Neutrophil (primary cell): ENCODE measurements at regions not wholly inside any gene's neighbourhood (a gene's known extent, or its start where the extent isn't known, plus 50 kb on each side); places are given as distances from the start of the nearest gene placed in this dataset.

Experiments used
- H3K27ac ChIP-seq: fragments of 200-600 bp; sonication (generic); 2 replicates; pipeline ENCODE4 v1.5.1; 2016; ENCODE audit warnings: mild to moderate bottlenecking, moderate library complexity
- H3K27me3 ChIP-seq: fragments of 200-600 bp; sonication (generic); 2 replicates; pipeline ENCODE4 v1.6.0; 2016; ENCODE audit warnings: mild to moderate bottlenecking
- H3K36me3 ChIP-seq: fragments of 200-600 bp; sonication (generic); 2 replicates; pipeline ENCODE4 v1.5.1; 2017
- H3K4me1 ChIP-seq, 2 experiments: fragments of 200-600 bp in 1 of 2; sonication (generic) in 1 of 2; 1 replicate in 1 of 2; 2 replicates in 1 of 2; pipeline versions ENCODE4 v1.5.1 to v1.6.1; 2013 to 2016; ENCODE audit warnings: low read depth in 1 of 2, low read length in 1 of 2, mild to moderate bottlenecking in 1 of 2, moderate library complexity in 1 of 2; ENCODE audit not compliant: control insufficient read depth in 1 of 2, insufficient read depth in 1 of 2
- H3K4me3 ChIP-seq, 2 experiments: fragments of 200-600 bp in 1 of 2; sonication (generic) in 1 of 2; 1 replicate in 1 of 2; 2 replicates in 1 of 2; pipeline ENCODE4 v1.5.1; 2013 to 2016; ENCODE audit warnings: low read depth in 1 of 2, low read length in 1 of 2, mild to moderate bottlenecking in 1 of 2, moderate library complexity in 1 of 2
- H3K9me3 ChIP-seq: fragments of 200-600 bp; sonication (generic); 2 replicates; pipeline ENCODE4 v1.5.1; 2016
- CTCF ChIP-seq: fragments of 200-600 bp; sonication (generic); IDR thresholded peaks from 2 replicates; pipeline ENCODE4 v1.5.1; 2016; ENCODE audit warnings: antibody characterized with exemption

GRCh38 chr5:39482098-39482497 is 57.3 kb upstream of the DAB2 start:
- H3K4me3 ChIP-seq: no peak overlapping the region
- H3K9me3 ChIP-seq: no peaks in the 10 kb centered on the region
- H3K27me3 ChIP-seq: no peaks in the 10 kb centered on the region
- no peak overlapping the region for H3K27ac ChIP-seq
- no peaks in the 10 kb centered on the region for H3K36me3 ChIP-seq
- H3K4me1 ChIP-seq: no peaks in the 10 kb centered on the region
- no peak for TF ChIP-seq CTCF

- Histone ChIP-seq H3K27ac (no peak overlapping the region), H3K4me1 (no peaks in the 10 kb centered on the region), H3K36me3 (no peaks in the 10 kb centered on the region), H3K9me3 (no peaks in the 10 kb centered on the region), H3K4me3 (no peak overlapping the region), H3K27me3 (no peaks in the 10 kb centered on the region)
- TF ChIP-seq CTCF: no peak
Observed at GRCh38 chr5:39479537-39479936, 54.8 kb upstream of the DAB2 start.

GRCh38 chr5:39478863-39479262 is 54.1 kb upstream of the DAB2 start:
- Histone ChIP-seq H3K4me1 (no peaks in the 10 kb centered on the region), H3K36me3 (no peaks in the 10 kb centered on the region), H3K27me3 (no peaks in the 10 kb centered on the region), H3K27ac (no peak overlapping the region), H3K4me3 (no peak overlapping the region), H3K9me3 (no peaks in the 10 kb centered on the region)
- TF ChIP-seq CTCF: no peak

- H3K36me3 ChIP-seq: no peaks in the 10 kb centered on the region
- H3K4me1 ChIP-seq: no peaks in the 10 kb centered on the region
- no peak overlapping the region for H3K27ac ChIP-seq
- H3K4me3 ChIP-seq: no peak overlapping the region
- H3K27me3 ChIP-seq: no peaks in the 10 kb centered on the region
- no peak for TF ChIP-seq CTCF
- H3K9me3 ChIP-seq: no peaks in the 10 kb centered on the region
Observed at GRCh38 chr5:39476843-39477220, 52.1 kb upstream of the DAB2 start.

- no peak for TF ChIP-seq CTCF
- Histone ChIP-seq H3K9me3 (no peaks in the 10 kb centered on the region), H3K4me3 (no peak overlapping the region), H3K27me3 (no peaks in the 10 kb centered on the region), H3K27ac (no peak overlapping the region), H3K36me3 (no peaks in the 10 kb centered on the region), H3K4me1 (no peaks in the 10 kb centered on the region)
Observed at GRCh38 chr5:39475881-39476842, 51.4 kb upstream of the DAB2 start.
